Spleen (tissue), 11 donors: ENCODE measurements at regions not wholly inside any gene's neighbourhood (a gene's known extent, or its start where the extent isn't known, plus 50 kb on each side); places are given as distances from the start of the nearest gene placed in this dataset.

Source experiments
- DNase-seq: peaks from one replicate; pipeline ENCODE4 v3.0.0-alpha.2; 2020
- H3K27ac ChIP-seq, 8 donors: fragments of 200-600 bp; sonication (generic) in 7 of 8; 1 replicate in 4 of 8; 2 replicates in 4 of 8; pipeline versions ENCODE4 v1.5.0 to v1.8.0; 2016 to 2021; ENCODE audit warnings: inconsistent platforms in 4 of 8, mild to moderate bottlenecking in 4 of 8, moderate library complexity in 1 of 8
- H3K27me3 ChIP-seq, 7 donors: fragments of 200-600 bp; sonication (generic) in 6 of 7; replicated peaks in 1 of 7; 1 replicate in 4 of 7; 2 replicates in 3 of 7; pipeline versions ENCODE4 v1.5.0 to v1.8.0; 2016 to 2021; ENCODE audit warnings: inconsistent platforms in 3 of 7, mild to moderate bottlenecking in 1 of 7
- H3K36me3 ChIP-seq, 6 donors: fragments of 200-600 bp; sonication (generic) in 5 of 6; 1 replicate in 4 of 6; 2 replicates in 2 of 6; pipeline versions ENCODE4 v1.5.0 to v1.8.0; 2016 to 2021; ENCODE audit warnings: inconsistent platforms in 2 of 6
- H3K4me1 ChIP-seq, 6 donors: fragments of 200-600 bp; sonication (generic) in 5 of 6; 1 replicate in 3 of 6; 2 replicates in 3 of 6; pipeline versions ENCODE4 v1.5.0 to v1.8.0; 2016 to 2021; ENCODE audit warnings: inconsistent platforms in 3 of 6
- H3K4me3 ChIP-seq, 8 donors: fragments of 200-600 bp; sonication (generic) in 7 of 8; 1 replicate in 4 of 8; 2 replicates in 4 of 8; pipeline versions ENCODE4 v1.5.0 to v1.8.0; 2016 to 2021; ENCODE audit warnings: inconsistent platforms in 4 of 8, mild to moderate bottlenecking in 4 of 8, moderate library complexity in 2 of 8
- H3K9me3 ChIP-seq, 8 donors: fragments of 200-600 bp; sonication (generic) in 7 of 8; 1 replicate in 4 of 8; 2 replicates in 4 of 8; pipeline versions ENCODE4 v1.5.0 to v1.8.0; 2016 to 2021; ENCODE audit warnings: inconsistent platforms in 4 of 8
- CTCF ChIP-seq, 11 experiments: fragments of 200-600 bp in 7 of 11; fragments of 450-650 bp in 4 of 11; sonication (generic) in 4 of 11; IDR thresholded peaks in 8 of 11; conservative IDR thresholded peaks in 3 of 11; 1 replicate in 7 of 11; 2 replicates in 4 of 11; pipeline versions ENCODE4 v1.4.0 to v1.8.0; 2016 to 2021; ENCODE audit warnings: antibody characterized with exemption in 11 of 11, inconsistent platforms in 4 of 11, mild to moderate bottlenecking in 1 of 11
- POLR2A ChIP-seq, 3 donors: fragments of 450-650 bp; IDR thresholded peaks; one replicate each; pipeline ENCODE4 v1.5.1; 2017; ENCODE audit warnings: antibody characterized with exemption in 3 of 3, mild to moderate bottlenecking in 1 of 3
- POLR2AphosphoS5 ChIP-seq, 3 donors: sonication (generic); formaldehyde crosslinking; IDR thresholded peaks; one replicate each; pipeline ENCODE4 v1.5.1; 2017; ENCODE audit warnings: antibody characterized with exemption in 3 of 3
- WGBS, 5 donors: extraction: QIAGEN DNeasy Blood & Tissue Kit in 3 of 5; methylation state at CpG; one replicate each; pipeline versions ENCODE4 v1.1.5 to v1.1.7; 2013 to 2018; 5-methylcytosine and 5-hydroxymethylcytosine counted together
- intact Hi-C: fragments of 100-400 bp; cut with DNase I; formaldehyde crosslinking; loops from one replicate; pipeline ENCODE4 v1.15.0; 2023; ENCODE audit warnings: low total_unique reads
- donor health status: healthy with polysubstance abuse.
- donor health status: DM: no; HTN: no; CAD: no; lungs with moderate emphysema.
- donor health status: DM: no; HTN: no; CAD: no.
- donor health status: Bipolar disorder and iron deficiency.
- donor health status: healthy.
- donor health status: DM: no; HTN: no; CAD: no.
- donor health status: DM: yes; HTN: yes; CAD: no.

DNA sequence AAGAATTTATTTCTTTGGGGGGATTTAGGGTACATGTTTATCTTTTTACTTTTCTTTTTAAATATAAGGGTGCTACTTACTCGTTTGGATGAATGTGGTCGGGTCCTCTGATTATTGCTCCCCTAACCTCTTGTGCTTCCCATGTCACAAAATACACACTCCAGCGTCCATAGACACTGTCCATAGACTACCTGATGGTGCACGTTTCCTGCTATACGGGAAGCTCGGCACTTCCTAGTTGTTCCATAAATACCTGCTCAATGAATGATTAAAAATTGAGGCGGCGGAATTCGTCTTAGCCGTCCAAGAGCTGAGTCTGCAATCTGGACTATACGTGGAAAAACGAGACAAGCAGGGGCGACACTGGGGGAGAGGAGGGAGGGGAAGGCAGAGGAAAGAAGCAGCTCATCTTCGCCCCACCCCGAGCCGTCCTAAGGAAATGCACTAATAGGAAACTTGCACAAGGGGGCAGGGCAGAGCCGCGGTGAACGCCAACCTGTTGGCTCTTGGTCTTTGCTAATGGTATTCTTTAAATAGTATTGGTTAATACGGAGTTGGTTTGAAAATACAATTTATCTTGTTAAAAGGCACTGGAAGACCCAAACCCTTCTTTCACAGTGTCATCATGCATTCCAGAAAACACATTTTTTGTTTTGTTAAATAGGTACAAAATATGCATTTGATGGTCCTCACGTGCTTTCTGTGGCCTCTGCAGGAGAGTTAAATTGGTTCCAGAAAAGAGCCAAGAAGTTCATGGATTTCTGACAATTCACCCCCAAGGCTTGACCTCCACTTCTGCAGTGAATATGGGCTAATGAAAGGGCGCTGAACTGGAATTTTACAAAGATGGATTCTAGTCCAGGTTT, 73.0 kb upstream of the KCTD1 start:
- Histone ChIP-seq H3K27me3 (no peaks in the 10 kb centered on the region), H3K9me3 (peaks cover 0 to 33% (median 30%) of the 10 kb centered on the region in 8 donors), H3K36me3 (no peaks in the 10 kb centered on the region), H3K4me1 (peaks cover 0 to 7% (median 0%) of the 10 kb centered on the region in 6 donors), H3K4me3 (peak overlapping the region in 4 of 8 donors; percentile 14 to 56 (median 24)), H3K27ac (no peak overlapping the region)
- intact Hi-C loops: no loop called here
- TF ChIP-seq POLR2A (IDR thresholded peaks at IDR 0.05): no peak
- no peak for TF ChIP-seq POLR2AphosphoS5 (IDR thresholded peaks at IDR 0.05)
- peak; percentile 21 to 74 (median 59) for TF ChIP-seq CTCF (IDR thresholded peaks at IDR 0.05 in 8 of 11, conservative IDR thresholded peaks at IDR 0.05 in 3 of 11)
- WGBS, 5 donors: 22 to 30% (median 30%) methylated on average over 22 of the region's 22 CpGs
- DNase-seq: no peak

DNA sequence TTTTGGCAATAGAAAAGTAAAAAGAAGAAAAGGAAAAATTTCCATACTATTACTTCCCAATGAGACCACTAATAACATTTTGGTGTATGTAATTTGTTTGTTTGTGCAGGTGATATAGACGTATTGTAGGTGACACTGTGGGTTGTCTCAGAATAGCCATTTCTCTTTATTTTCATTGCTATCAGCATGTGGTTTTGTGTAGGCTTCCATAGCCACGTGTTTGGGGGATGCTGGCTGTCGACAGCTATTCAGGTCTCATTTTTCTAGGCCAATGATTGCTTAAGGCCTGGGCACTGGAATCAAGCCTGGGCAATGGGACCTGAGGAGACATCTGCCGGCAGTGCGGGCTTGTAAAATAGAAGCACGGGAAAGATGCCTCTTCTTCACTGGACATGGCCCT, 71.0 kb upstream of the KCTD1 start:
- TF ChIP-seq POLR2A (IDR thresholded peaks at IDR 0.05) (no peak), POLR2AphosphoS5 (IDR thresholded peaks at IDR 0.05) (no peak), CTCF (IDR thresholded peaks at IDR 0.05 in 8 of 11, conservative IDR thresholded peaks at IDR 0.05 in 3 of 11) (no peak)
- 81 to 93% (median 83%) methylated on average over 6 of the region's 6 CpGs for WGBS, 5 donors
- H3K27me3 ChIP-seq: no peaks in the 10 kb centered on the region
- H3K27ac ChIP-seq: no peak overlapping the region
- H3K9me3 ChIP-seq: peaks cover 0 to 15% (median 11%) of the 10 kb centered on the region in 8 donors
- H3K4me3 ChIP-seq: no peak overlapping the region
- peaks cover 0 to 7% (median 0%) of the 10 kb centered on the region in 6 donors for H3K4me1 ChIP-seq
- H3K36me3 ChIP-seq: no peaks in the 10 kb centered on the region
- intact Hi-C loops: loop anchor here (10.0 kb wide), 1 partner anchor 985 kb away; no protein-coding TSS in a partner anchor
- no peak for DNase-seq

DNA sequence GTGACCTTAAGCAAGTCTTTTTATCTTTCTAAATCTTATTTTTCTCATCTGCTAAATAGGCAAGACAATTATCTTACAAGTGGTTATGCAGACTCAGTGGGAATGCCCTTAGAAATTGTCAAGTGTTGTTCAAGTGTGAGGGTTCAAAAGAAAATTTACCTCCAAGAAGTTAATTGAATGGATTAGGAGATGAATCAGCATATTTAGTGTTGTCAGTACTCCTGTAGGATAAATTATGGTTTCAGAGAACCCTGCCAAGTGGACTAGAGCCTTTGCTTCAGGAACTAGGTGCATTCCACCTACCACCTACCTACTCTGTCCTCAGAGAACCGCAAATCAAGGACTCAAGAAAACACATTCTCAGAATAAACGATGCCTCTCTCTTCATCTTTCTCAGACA, 69.8 kb upstream of the KCTD1 start:
- Histone ChIP-seq H3K27me3 (no peaks in the 10 kb centered on the region), H3K27ac (no peak overlapping the region), H3K4me1 (peaks cover 0 to 7% (median 0%) of the 10 kb centered on the region in 6 donors), H3K4me3 (no peak overlapping the region), H3K9me3 (peaks cover 0 to 3% (median under 1%) of the 10 kb centered on the region in 8 donors), H3K36me3 (no peaks in the 10 kb centered on the region)
- TF ChIP-seq POLR2AphosphoS5 (IDR thresholded peaks at IDR 0.05) (no peak), POLR2A (IDR thresholded peaks at IDR 0.05) (no peak), CTCF (IDR thresholded peaks at IDR 0.05 in 8 of 11, conservative IDR thresholded peaks at IDR 0.05 in 3 of 11) (no peak)
- DNase-seq: no peak
- intact Hi-C loops: loop anchor here (10.0 kb wide), 1 partner anchor 987 kb away; no protein-coding TSS in a partner anchor
- WGBS, 5 donors: 75 to 87% (median 78%) methylated on average over 2 of the region's 2 CpGs

GRCh38 chr18:26617151-26617554, 68.8 kb upstream of the KCTD1 start:
- 78 to 87% (median 82%) methylated on average over 3 of the region's 3 CpGs for WGBS, 5 donors
- intact Hi-C loops: loop anchor here (10.0 kb wide), 1 partner anchor 988 kb away; no protein-coding TSS in a partner anchor
- no peak overlapping the region for H3K4me3 ChIP-seq
- H3K27me3 ChIP-seq: no peaks in the 10 kb centered on the region
- no peaks in the 10 kb centered on the region for H3K36me3 ChIP-seq
- no peaks in the 10 kb centered on the region for H3K9me3 ChIP-seq
- TF ChIP-seq POLR2AphosphoS5 (IDR thresholded peaks at IDR 0.05) (no peak), CTCF (IDR thresholded peaks at IDR 0.05 in 8 of 11, conservative IDR thresholded peaks at IDR 0.05 in 3 of 11) (no peak), POLR2A (IDR thresholded peaks at IDR 0.05) (no peak)
- peaks cover 0 to 7% (median 0%) of the 10 kb centered on the region in 6 donors for H3K4me1 ChIP-seq
- no peak for DNase-seq
- H3K27ac ChIP-seq: no peak overlapping the region
